NK-92 treated with Interleukin-12 subunit alpha and Interleukin-12 subunit beta, amount 100 ng/mL, for 24 hours (cell line): ENCODE measurements at regions not wholly inside any gene's neighbourhood (a gene's known extent, or its start where the extent isn't known, plus 50 kb on each side); places are given as distances from the start of the nearest gene placed in this dataset.
A peak's percentile ranks its signal among the peaks of the same experiment; 100 is the strongest.

Source experiments
- DNase-seq: peaks from one replicate; lab custom pipeline; 2025; lab: John Stamatoyannopoulos, UW

GRCh38 chr6:14187406-14187805 is 69.8 kb downstream of the CD83 start:
- no peak for DNase-seq

DNA sequence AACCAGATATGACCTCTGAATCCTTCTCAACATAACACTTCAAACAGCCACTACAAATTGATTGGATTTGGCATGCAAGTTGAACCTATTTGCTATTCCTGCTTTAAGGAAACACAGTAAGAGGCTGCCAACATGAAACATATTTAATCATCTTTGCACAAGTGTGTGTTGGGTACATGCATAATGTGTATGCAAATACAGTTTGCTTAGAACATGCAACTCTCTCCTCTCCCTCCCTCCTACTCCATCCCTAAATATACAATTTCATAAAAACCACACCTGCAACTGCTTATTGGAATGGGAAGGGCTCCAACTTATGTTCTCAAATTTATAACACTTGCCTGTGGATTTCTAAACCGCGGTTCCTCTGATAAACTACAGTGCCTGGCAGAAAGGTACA is 71.5 kb downstream of the CD83 start:
- no peak for DNase-seq

- no peak for DNase-seq
Observed at GRCh38 chr6:14190191-14190928, 72.8 kb downstream of the CD83 start.

GRCh38 chr6:14190929-14191224 is 73.3 kb downstream of the CD83 start:
- DNase-seq, result no peak

DNA sequence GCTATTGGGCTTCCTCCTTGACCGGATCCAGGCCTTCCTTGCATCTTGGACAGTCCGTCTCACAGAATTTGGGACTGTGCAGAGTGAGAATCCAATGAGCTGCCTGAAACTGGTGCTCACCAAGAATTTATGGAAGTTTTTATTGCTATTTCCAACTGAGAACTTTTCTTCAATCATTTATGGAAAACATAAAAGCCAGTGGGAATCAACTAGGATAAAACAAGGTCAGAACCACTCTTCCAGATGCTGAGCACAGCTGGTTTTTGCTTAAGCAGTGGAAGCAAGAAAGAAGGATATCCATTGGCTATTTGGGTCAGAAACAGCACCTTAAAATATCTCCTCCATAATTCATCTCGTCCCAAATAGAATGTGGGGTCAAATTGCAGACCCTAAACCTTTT is 74.2 kb downstream of the CD83 start:
- DNase-seq, result no peak

DNA sequence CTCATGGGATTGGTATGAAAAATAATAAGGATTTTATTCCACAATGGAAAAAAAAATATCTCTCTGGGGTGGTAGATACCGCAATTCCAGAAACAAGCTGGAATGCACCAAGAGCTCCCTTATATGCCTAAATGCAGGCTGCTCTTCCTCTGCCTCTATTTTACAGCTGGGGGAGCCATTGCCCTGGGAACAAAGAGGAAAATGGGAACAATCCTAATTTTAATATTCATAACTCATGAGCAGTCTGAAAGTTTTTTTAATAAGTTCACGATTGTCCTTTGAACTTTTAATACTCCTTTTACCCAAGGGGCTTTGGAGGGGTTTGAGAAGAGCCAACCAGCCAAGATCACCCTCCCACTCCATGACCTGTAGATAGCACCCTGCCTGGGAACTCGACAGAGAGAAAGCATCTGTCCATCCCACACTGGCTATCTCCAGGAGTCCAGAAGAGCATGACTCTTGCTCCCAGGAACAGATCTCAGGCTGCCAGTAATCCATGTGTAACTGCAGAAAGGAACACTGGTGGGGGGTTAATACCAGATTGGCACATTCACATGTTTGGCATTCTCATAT is 74.7 kb downstream of the CD83 start:
- DNase-seq, result no peak

GRCh38 chr6:14193524-14193923 is 76.0 kb downstream of the CD83 start:
- DNase-seq, result no peak

GRCh38 chr6:14194483-14194882 is 76.9 kb downstream of the CD83 start:
- DNase-seq, result no peak

GRCh38 chr6:14194976-14195375 is 77.4 kb downstream of the CD83 start:
- no peak for DNase-seq

- DNase-seq, result no peak
Observed at GRCh38 chr6:14196026-14196425, 78.5 kb downstream of the CD83 start.

- no peak for DNase-seq
Observed at GRCh38 chr6:14197118-14197517, 79.5 kb downstream of the CD83 start.

GRCh38 chr6:14200047-14200446 is 82.5 kb downstream of the CD83 start:
- DNase-seq, result no peak

DNA sequence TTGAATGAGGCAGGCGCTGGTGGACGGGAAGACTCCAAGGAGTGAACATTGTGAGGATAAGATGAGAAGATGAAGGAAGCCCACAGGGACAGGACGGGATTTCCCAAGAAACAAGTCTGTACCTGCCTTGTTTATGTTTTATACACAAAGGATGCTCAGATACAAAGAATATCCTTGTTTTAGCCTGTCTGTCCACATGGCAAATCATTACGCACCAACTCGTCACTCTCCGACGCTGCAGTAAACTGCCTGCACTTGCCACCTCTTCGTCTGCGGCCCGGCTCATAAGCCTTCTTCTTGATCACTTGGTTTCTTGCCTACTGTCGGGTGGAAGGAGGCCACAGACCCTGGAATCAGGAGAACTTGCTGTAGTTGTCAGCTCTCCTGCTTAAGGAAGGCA is 85.4 kb downstream of the CD83 start:
- no peak for DNase-seq

DNA sequence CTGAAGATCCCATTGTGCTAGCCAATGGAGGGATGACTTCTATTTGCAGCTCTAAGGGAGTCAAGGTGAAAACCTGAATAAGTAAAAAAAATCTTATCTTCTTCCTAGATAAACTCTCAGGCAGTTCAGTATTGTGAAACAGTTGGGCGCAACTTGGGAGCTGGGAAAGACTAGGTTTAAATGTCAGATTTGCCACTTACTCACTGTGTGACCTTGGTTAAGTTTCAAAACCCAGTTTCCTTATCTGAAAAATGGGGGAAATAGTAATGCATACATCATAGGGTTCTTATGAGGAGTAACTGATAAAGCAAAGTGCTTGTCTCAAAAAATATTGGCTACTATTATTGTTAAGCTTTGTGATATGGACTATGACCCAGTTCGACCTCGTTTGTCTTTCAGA is 88.8 kb downstream of the CD83 start:
- no peak for DNase-seq

GRCh38 chr6:14207448-14207847 is 89.9 kb downstream of the CD83 start:
- DNase-seq, result no peak

- no peak for DNase-seq
Observed at GRCh38 chr6:14209000-14209399, 91.4 kb downstream of the CD83 start.

- DNase-seq, result no peak
Observed at GRCh38 chr6:14210077-14210476, 92.5 kb downstream of the CD83 start.

GRCh38 chr6:14210663-14211561 is 93.3 kb downstream of the CD83 start:
- peak; percentile 81 for DNase-seq

- no peak for DNase-seq
Observed at GRCh38 chr6:14211562-14211942, 94.0 kb downstream of the CD83 start.

- no peak for DNase-seq
Observed at GRCh38 chr6:14212020-14212419, 94.4 kb downstream of the CD83 start.

DNA sequence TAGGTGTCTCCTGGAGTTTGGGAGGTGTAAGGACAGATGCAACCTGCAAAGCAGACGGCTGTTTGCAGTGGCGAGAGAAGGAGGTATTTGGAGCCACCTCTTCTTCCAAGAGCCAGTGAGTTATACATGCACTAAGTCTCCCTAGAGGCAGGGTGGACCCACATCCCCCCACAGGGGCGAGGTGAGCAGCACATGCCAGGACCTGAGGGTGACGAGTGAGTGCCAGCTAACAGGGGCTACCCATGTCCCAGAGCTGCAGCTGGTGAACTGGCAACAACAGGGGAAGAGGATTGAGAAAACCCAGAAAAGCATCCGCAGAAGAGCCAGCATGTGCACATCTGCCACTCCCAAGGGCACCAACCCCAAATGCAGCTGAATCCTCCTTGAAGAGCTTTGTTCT is 95.1 kb downstream of the CD83 start:
- DNase-seq, result no peak

DNA sequence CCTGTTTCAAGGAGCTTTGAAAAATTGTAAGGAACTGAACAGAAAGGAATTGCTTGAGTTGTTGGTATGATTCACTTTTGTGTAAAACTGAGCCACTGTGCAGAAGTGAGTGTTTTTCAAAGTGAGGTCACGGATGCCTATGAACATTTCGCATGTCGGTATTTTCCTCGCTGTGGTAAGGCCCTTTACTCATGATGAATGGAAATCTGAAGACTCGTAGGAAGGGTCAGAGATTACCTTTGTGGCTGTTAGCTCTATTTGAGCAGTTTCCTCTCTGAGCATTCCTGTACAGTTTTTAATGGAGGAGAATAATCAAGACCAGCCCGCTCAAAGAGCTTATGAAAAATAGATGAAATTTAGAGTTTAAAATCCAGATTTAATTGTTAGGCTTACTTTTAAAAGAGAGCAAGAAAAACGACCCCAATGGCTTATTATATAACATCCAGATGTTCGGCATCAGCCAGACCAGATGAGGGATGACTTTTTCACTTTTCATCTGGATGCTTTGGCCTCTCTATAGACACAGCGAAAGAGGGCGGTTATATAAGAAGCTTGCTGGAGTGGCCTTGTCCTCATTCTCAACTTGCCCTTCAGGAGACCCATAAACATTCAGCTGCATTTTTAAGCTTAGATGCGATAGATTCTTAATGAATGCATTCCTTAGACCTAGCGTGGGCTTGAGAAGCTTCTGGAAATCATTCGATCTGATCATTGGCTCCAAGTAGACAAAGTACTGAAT is 99.5 kb downstream of the CD83 start:
- DNase-seq, result no peak
